ENCODE measurements at regions not wholly inside any gene's neighbourhood (a gene's known extent, or its start where the extent isn't known, plus 50 kb on each side); places are given as distances from the start of the nearest gene placed in this dataset.

DNA sequence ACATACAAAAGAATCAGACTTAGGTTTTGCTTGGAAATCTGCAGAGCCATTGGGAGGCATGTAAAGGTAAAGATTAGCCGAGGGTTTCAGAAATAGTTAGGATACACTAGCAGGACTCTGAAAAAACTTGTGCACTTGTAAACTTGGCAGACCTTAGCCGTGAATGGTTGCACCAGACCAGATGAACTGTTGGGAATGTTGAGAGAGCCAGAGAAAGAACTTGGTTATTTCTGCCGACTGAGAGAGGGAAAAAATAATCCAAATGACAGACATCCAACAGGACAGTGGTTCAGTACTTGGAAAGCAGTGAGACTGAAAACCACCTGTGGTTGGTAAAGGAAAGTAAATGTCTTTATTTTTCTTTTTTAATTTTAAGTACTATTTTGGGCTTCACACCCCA, 222.5 kb upstream of the DDHD1 start:
- no peaks in the 10 kb centered on the region for H3K79me1 ChIP-seq (ENCODE audit: insufficient read depth, low read depth, low read length, poor library complexity, severe bottlenecking)
- H3K23me2 ChIP-seq (ENCODE audit: insufficient read length, low read depth, low read length, poor library complexity, severe bottlenecking), result no peaks in the 10 kb centered on the region
- no peak for DNase-seq
- no peaks in the 10 kb centered on the region for H3K27me3 ChIP-seq (ENCODE audit: insufficient read depth, low read length)
- H3K4me2 ChIP-seq (ENCODE audit: insufficient read depth, insufficient read length, low read length), result no peak overlapping the region
- H3K23ac ChIP-seq (ENCODE audit: insufficient read length, low read depth, low read length), result no peak overlapping the region
- no peak overlapping the region for H3K18ac ChIP-seq (ENCODE audit: insufficient read length, low read depth, low read length)
- no peak overlapping the region for H4K8ac ChIP-seq (replicated peaks; ENCODE audit: insufficient read length, low read depth, low read length)
- TF ChIP-seq CTCF (conservative IDR thresholded peaks at IDR 0.05), result no peak
- no peak overlapping the region for H3K56ac ChIP-seq (ENCODE audit: insufficient read length, low read depth, low read length)
- no peak overlapping the region for H4K5ac ChIP-seq (ENCODE audit: insufficient read length, low read depth, low read length)
- no peak overlapping the region for H2BK20ac ChIP-seq (ENCODE audit: low read depth, low read length, poor library complexity, severe bottlenecking)
- H4K91ac ChIP-seq (ENCODE audit: insufficient read length, low read depth, low read length), result no peak overlapping the region
- H3K27me3 Mint-ChIP-seq (ENCODE audit: low read depth), result no peaks in the 10 kb centered on the region; the same call in 1 of the 2 replicates
- no peaks in the 10 kb centered on the region for H3K4me1 ChIP-seq (ENCODE audit: insufficient read depth, low read length)
- no peak overlapping the region for H2BK12ac ChIP-seq (ENCODE audit: insufficient read length, low read depth, low read length)
- no peak overlapping the region for H3K27ac ChIP-seq (ENCODE audit: insufficient read length, low read depth, low read length)
- no peak overlapping the region for H2AFZ ChIP-seq (ENCODE audit: low read length)
- peaks cover 2% of the 10 kb centered on the region in 2 experiments; a peak in 3 of 4 replicates for H3K4me1 Mint-ChIP-seq
- H3K9me3 ChIP-seq (ENCODE audit: control insufficient read depth, low read depth, low read length), result no peaks in the 10 kb centered on the region
- no peak overlapping the region for H3T11ph ChIP-seq (ENCODE audit: low read length)
- no peaks in the 10 kb centered on the region; a peak in 1 of 5 replicates for H3K9me3 Mint-ChIP-seq
- no peaks in the 10 kb centered on the region for H4K20me1 ChIP-seq (ENCODE audit: control insufficient read depth, insufficient read depth, insufficient read length)
- no peak overlapping the region for H2BK5ac ChIP-seq (ENCODE audit: insufficient read length, low read length)
- no peak overlapping the region for H2AK5ac ChIP-seq (ENCODE audit: insufficient read length, low read length)
- no peaks in the 10 kb centered on the region for H3K79me2 ChIP-seq (ENCODE audit: insufficient read depth, low read length)
- no peak overlapping the region for H3K4me3 Mint-ChIP-seq
- H3K14ac ChIP-seq (ENCODE audit: insufficient read depth, low read length), result no peak overlapping the region
- H3K9ac ChIP-seq (ENCODE audit: extremely low read depth, insufficient read length, low read length), result no peak overlapping the region
- no peak overlapping the region for H3K4ac ChIP-seq (ENCODE audit: low read depth, low read length)
- H3K27ac Mint-ChIP-seq, result no peak overlapping the region
- H3K36me3 Mint-ChIP-seq (ENCODE audit: insufficient read depth in 1 of 3, low read depth in 3 of 3), result peaks cover under 1 to 2% (median 1%) of the 10 kb centered on the region in 3 experiments; a peak in 6 of 7 replicates
- H2BK120ac ChIP-seq (ENCODE audit: low read depth, low read length, poor library complexity, severe bottlenecking), result no peak overlapping the region
- WGBS (ENCODE audit: extremely low coverage, insufficient read length, low lambda C conversion rate), result no CpG with 5 or more reads among the region's 3 CpGs
- H2BK15ac ChIP-seq (ENCODE audit: low read depth, low read length), result no peak overlapping the region
